HG03064 (cell line): ENCODE measurements at regions not wholly inside any gene's neighbourhood (a gene's known extent, or its start where the extent isn't known, plus 50 kb on each side); places are given as distances from the start of the nearest gene placed in this dataset.
"Not testable (repeated sequence)": the region's sequence is repeated elsewhere in the genome, so short reads cannot be mapped to it uniquely, and the experiment has no call there.

ENCODE experiments used
- ATAC-seq: cut with Tn5 transposase; IDR thresholded peaks from one replicate; pipeline ENCODE4 v1.9.1; 2021; ENCODE audit warnings: low read depth; ENCODE audit not compliant: unreplicated experiment

DNA sequence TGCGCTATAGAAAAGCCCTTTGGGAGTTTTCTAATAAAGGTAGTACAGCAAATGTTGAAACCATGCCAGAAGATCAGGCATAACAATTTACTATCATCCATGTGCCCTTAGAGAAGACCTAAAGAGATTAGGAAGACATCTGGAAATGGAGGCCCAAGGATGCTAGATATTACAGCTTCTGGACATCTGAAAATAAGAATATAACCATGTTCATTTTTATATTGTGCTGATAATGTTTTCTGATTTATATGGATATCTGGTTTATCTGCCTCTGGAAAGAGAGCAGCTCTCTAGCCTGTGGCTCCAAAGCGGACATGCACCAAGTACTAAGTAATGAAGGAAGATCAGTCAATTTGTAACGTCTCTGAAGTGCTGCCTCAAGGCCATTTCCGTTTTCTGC, 478.0 kb upstream of the DDX18 start:
- no peak for ATAC-seq

DNA sequence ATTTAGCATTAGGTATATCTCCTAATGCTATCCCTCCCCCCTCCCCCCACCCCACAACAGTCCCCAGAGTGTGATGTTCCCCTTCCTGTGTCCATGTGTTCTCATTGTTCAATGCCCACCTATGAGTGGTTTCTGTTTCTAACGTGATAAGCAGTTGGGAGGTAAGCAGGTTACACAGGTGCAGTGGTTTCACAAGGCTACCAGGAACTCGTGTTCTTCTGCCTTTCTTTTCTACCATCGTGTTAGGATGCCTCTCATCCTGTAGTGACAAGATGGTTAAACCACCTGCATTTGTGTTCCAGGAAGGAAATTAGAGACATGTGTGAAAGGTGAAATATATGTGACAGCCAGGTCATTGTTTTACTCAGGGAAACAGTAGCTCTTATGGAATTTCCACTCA, 476.5 kb upstream of the DDX18 start:
- not testable (repeated sequence) for ATAC-seq

DNA sequence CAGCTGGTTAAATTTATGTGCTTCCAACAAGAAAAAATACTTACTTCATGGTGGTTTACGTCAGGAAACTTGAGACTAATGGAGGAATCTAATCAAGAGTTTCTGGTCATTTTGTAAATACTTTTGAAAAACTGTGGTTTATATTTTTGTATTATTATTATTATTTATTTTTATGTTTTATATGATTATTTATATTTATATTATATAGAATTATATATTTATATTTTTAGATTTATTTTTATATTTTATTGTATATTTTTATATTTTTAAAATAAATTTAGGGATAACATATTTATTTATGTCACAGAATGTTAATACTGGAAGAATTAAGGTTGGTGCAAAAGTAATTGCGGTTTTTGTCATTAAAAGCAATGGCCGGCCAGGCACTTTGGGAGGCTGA, 474.5 kb upstream of the DDX18 start:
- ATAC-seq = no peak

DNA sequence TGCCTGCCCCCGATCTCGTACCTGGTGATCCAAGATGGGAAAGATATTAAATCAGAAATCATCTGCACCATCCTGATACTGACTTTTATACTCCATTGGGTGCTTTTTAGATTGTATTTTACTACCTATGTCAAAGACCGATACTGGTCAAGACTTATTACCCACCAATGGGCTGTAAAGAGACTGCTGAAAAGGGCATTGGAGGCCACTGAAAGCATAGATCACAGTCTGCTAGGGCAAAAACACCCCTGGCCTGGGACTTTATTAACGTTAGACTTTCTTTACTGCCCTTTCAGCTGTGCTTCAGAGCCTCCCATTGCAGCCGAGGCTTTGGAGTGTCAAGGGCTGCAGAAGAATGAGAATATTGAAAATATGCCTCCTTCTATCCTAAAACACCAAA, 472.8 kb upstream of the DDX18 start:
- ATAC-seq = no peak

DNA sequence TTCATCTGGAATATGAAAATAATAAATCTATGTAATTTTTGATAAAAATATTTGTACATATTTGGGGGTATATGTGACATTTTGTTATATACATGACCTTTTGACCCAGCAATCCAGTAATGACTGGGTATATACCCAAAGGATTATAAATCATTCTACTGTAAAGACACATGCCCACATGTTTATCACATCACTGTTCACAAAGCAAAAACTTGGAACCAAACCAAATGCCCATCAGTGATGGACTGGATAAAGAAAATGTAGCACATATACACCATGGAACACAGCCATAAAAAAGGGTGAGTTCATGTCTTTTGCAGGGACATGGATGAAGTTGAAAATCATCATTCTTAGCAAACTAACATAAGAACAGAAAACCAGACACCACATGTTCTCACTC, 472.1 kb upstream of the DDX18 start:
- ATAC-seq = no peak

DNA sequence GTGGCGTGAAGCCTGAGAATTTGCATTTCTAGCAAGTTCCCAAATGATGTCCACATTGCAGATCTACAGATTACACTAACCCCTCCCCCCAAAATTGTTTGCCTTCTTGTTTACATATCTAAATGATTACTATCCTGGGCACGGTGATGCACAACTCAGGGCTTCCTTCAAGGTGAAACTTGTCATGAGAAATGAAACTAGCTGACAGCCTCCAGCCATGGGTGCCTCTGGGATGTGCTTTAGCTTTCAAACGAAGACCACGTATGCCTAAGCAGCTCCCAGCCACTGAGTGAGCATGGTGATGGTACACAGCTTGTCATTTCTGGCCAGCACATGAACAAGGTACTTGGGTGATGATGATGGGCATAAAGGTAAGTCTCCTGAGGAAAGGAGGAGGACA, 464.8 kb upstream of the DDX18 start:
- ATAC-seq = no peak

DNA sequence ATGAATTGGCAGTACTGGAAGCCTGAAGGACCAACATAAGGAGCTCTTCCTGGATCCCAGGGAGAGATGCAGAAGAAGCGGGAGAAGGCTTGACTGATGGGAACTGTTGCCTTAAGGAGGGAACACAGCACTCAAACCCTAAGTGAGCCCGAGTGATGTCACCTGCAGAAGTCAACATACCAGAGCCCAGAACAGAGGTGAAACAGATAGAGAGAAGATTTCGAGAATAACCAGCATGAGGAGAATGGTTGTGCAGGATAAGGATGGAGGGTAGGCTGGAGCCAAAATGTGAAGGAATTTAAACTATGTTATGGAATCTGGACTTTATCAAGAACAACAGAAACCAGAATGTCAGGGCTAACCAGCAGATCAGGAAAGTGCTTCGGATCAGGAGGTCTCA, 463.1 kb upstream of the DDX18 start:
- no peak for ATAC-seq

DNA sequence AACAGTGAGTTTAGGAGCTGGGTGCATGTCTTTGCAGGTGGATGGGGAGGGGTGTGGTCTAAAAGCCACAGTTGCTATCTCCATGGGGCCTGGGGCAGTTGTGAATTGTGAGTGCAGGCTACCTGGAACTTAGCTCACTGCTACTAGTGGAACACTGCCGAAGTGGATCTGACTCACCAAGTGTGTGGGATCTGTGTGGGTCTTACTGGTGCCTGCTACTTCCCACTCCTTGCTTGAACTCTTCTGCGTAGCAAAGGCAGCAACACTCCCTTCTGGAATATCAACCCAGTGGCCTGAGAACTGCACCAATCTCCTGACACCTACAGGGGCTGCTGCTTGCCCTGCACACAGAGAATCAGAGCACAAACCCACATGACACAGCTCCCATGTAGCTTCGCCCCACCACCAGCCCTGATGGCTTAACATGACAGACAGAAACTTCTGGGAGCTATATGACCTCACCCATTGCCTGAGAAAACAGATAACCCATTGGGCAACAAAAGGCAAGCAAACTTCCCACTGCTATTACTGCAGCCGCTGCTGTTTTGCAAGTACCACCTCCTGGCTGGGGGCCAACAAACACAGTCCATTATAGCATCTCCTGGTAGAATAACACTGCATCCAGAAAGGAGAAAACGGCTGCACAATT, 455.1 kb upstream of the DDX18 start:
- ATAC-seq = no peak

DNA sequence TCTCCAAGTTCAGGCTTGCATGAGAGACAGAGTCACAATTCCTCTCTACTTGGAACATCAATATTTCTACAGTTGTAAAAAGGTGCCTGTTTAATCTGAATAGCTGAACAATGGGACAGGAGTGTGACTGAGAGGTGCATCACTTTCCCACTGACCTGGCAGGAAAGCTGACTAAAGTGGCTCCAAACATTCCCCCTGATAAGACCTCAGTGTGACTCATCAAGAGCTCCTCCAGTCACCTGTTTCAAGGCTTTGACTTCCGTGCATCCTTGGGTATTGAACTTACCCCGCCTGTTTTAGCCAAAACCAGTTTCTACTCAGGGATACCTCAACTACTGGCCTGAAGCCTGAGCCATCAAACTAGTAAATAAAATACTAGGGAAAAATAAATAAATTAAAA, 453.9 kb upstream of the DDX18 start:
- no peak for ATAC-seq

DNA sequence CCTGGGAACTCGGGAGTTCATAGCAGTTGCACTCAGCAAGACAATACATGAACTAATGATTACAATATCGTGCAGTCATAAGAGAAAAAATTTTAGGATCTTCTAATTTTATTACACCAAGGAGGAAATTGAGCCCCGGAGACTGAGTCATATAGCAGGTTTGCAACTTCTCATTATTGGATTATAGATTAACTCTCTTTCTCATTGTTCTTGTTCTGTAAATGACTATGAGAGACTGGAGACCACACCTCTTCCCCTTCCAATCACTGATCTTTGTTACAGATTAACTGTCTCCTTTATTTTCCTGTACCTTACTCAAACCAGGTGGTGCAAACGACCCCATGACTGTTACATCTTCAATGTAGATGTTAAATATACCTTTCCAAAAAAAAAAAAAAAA, 435.8 kb upstream of the DDX18 start:
- no peak for ATAC-seq

DNA sequence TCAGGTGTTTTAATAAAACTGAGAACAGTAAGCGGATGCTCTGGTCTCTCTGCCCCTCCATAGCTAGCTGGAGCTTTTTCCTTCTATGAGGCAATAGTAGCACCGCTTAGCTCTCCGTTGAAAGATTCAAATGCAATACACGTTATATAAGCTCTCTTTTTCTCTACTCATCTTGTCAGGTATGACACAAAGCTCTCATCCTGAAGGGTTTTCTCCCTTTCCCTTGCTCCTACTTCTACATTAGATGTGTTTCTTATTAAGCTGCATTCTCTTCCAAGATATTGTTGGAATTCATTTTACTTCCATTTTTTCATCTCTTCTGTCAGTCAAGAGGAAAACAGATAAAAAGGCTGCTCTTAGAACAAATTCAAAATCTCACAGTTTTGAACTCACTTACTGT, 434.6 kb upstream of the DDX18 start:
- ATAC-seq = no peak

DNA sequence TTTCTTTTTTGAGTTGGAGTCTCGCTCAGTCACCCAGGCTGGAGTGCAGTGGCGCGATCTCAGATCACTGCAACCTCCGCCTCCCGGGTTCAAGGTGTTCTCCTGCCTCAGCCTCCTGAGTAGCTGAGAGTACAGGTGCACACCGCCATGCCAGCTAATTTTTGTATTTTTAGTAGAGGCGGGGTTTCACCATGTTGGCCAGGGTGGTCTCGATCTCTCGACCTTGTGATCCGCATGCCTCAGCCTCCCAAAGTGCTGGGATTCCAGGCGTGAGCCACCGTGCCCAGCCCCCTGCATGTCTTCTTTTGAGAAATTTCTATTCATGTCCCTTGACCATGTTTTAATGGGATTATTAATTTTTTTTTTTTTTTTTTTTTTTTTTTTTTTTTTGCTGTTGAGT, 430.5 kb upstream of the DDX18 start:
- ATAC-seq = not testable (repeated sequence)

DNA sequence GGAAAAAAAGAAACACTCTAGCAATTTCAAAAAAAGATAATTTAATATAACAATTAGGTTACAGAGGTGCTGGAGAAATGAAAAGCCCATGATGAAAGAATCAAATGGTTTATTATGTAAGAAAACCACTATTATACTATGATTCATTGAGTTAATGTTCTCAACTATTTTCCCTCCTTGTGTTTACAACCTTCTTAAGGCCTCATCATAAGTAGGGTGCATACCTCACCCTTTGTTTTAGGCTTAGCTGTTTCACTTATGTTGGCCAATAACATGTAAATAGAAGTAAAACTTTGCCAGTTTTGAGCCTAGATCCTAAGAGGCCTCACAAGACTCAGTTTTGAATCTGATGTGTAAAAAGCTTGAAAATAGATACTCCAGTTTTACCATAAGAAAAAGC, 418.3 kb upstream of the DDX18 start:
- ATAC-seq = no peak

DNA sequence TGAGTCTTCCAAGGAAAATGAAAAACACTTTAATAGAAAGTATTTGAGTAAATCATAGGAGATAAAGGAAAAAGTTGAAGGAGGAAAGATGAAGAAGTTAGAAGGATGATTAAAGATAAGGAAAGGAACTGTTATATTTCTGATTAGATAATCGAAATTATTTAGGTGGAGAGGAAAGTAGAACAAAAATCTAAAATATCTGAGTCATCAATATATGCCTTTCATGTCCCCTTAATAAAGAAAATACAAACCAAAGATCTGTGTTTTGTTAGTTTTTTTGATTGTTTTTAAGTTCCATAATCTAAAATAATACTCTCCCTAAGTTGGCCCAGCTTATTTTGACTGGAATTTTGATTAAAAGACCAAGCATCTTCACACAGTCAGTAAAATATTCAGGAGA, 412.9 kb upstream of the DDX18 start:
- no peak for ATAC-seq

DNA sequence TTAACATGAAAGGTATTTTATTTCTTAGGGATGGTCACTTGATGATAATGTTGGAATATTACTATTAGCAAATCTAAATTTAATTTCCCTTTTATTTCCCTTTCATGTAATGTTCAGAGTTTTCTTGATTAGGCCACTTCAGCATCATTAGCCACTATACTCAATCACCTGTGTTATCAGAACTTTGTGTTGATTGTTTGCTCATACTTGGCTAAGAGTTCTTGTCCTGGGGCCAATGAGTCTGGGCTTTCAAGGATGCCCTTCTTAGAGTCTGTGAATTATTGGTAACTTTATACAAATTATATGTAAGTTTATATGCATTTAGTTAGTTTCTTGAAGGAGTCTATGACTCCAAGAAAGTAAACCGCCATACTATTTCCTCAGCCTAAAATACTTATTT, 408.0 kb upstream of the DDX18 start:
- no peak for ATAC-seq

DNA sequence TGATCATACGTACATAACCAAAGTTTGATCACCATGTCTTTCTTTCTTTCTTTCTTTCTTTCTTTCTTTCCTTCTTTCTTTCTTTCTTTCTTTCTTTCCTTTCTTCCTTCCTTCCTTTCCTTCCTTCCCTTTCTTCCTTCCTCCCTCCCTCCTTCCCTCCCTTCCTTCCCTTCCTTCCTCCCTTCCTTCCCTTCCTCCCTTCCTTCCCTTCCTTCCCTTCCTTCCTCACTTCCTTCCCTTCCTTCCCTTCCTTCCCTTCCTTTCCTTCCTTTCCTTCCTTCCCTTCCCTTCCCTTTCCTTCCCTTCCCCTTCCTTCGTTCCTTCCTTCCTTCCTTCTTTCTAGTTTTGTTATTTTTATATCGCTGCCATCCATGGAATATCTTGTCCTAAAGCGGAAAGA, 406.7 kb upstream of the DDX18 start:
- no peak for ATAC-seq

DNA sequence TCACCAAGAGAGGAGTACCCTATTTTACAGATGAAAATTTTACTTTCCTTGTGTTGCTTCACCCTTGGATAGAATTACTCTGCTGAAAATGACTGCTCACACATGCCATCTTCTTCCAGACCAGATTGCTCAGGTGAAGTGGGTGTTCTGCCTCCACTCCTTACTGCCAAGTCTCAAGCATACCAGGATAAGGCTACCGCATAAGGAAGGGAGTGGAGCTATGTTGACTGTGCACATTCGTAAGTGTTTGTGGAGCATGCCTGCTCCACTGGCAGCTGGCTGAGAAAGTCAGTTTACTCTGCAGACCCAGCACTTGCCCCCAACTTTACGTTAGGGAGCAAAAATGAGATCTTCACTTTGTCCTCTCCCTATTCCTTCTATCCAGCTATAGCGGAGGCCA, 405.0 kb upstream of the DDX18 start:
- ATAC-seq = no peak

DNA sequence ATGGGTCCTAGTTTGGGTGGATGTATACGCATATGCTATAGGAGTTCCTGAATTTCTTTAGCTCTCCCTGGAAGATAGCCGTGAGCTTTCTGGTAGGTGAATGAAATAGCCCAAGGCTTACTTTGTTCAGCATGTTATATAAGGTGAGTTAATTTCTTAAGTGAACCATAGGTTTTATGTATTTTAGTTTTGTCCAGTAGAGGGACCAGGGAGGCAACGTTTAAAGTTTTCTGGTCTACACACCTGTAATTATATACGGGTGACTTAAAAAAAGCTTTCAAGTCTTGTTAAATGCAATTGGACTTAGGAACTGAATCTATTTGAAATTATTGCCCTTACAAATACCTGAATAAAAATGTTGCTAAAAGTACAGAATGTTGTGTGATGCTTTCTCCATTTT, 402.5 kb upstream of the DDX18 start:
- ATAC-seq = no peak

DNA sequence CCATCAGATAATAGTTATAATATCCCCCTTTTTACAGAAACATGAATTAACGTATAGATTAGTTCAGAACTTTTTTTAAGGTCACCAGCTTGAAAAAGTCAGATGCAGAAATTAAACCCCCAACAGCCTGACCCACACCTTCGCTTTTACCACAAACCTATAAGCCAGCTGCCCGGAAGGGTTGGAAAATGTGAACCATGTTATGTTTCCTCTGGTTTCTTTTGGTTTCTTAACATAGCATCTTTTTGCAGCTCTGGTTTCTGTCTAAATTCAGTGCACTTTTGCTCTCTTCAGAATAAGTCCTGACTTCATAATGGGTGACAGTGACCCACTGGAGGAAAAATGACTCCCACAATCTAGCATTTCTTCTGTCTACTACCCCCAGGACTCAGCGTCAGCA, 381.7 kb upstream of the DDX18 start:
- ATAC-seq = no peak

DNA sequence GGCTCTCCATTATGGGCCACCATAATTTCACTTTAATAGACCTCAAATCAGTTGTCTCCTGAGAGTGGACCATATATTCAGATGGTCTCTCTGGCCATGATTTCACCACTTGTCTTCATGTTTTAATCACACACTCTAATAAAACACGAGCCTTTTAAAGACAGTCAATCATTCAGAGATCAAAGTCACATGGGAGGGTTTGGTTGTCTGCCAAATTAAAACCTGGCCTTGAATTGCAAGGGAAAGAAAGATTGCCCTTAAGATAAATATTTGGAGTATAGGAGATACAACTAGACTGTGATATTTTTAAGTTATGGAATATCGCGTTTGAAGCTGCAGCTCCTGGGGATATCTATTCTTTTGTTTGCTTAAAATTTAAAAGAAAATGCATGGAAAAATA, 377.8 kb upstream of the DDX18 start:
- no peak for ATAC-seq

DNA sequence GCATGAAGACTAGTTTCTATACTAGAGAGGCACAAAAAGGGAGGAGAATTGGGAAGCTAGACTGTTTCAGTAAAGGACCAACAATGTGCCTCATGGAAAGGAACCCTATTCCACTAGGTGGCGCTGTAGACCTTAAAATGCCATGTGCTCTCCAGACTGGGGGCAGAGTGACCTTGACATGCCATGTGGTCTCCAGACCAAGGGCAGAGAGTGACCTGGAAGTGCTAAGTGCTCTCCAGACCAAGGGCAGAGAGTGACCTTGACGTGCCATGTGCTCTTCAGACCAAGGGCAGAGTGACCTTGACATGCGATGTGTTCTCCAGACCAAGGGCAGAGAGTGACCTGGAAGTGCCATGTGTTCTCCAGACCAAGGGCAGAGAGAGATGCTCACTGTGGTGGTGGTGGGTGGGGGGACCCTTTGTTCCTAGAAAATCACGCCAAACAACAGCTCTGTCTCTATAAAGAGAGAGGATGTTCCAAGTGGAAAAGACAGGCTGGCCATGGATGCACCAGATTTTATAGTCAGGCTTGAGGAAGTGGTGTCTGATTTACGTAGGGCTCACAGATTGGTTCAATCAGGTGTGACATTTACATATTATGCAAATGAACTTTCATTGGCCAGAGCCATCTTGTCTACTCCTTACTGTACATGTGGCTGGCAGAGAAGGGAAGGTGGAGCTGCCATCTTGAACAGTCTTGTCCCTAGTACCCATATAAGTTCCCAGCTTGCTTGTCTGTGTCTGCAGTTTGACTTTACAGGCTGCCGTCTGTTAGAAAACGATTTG, 344.0 kb upstream of the DDX18 start:
- no peak for ATAC-seq

DNA sequence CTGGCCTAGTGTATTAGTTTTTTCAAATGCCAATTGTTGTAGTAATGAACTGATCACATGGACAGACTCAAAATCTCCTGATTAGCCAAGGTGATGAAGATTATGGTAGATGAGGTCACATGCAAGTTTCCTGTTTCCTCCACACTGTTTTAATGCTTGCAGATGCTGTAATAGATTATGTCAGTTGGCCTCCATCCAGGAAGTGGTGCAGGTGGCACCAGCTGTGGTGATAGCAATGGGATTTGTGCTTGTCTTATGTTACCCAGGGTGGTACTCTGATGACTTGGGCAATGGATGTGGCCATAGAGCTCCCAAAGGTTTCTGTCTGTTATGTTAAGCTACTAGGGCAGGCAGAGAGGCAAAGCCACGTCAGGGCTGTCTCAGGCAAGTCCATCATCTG, 332.9 kb upstream of the DDX18 start:
- ATAC-seq = no peak

DNA sequence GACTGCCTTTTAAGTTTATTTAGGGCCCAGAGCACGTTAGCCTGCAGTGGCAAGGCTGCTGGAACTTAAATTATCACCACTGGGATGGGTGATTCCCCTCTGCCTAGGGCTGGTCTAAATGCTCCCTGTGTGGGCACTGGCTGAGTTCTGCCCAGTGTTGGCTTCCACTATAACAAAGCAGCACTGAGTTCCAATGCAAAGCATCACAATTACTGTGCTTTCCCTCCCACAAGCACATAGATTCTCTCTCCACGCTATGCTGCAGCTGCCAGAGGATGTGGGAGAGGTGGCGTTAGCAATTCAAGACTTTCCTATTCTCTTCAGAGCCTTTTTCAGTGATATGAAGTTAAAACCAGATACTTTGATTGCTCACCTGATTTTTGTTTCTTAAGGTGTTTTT, 328.9 kb upstream of the DDX18 start:
- ATAC-seq = no peak
